Gastrocnemius medialis (tissue), 4 donors: ENCODE measurements at regions not wholly inside any gene's neighbourhood (a gene's known extent, or its start where the extent isn't known, plus 50 kb on each side); places are given as distances from the start of the nearest gene placed in this dataset.

Experiments
- ATAC-seq, 2 donors: fragments of 150-250 bp; one replicate each; pipeline ENCODE4 v1.9.1; 2016
- DNase-seq, 2 donors: peaks; one replicate each; pipeline ENCODE4 v3.0.0-alpha.2; 2019
- H3K27ac ChIP-seq, 4 donors: fragments of 200-600 bp; sonication (generic); 1 replicate in 1 of 4; 2 replicates in 3 of 4; pipeline ENCODE4 v1.5.1; 2016 to 2018; ENCODE audit warnings: mild to moderate bottlenecking in 2 of 4, moderate library complexity in 1 of 4
- H3K27me3 ChIP-seq, 3 donors: fragments of 200-600 bp; sonication (generic) in 2 of 3; 1 replicate in 1 of 3; 2 replicates in 2 of 3; pipeline versions ENCODE4 v1.5.1 to v1.6.0; 2016 to 2019; ENCODE audit warnings: mild to moderate bottlenecking in 1 of 3, moderate library complexity in 1 of 3
- H3K36me3 ChIP-seq, 2 donors: fragments of 200-600 bp; sonication (generic) in 1 of 2; one replicate each; pipeline ENCODE4 v1.5.1; 2017 to 2018
- H3K4me1 ChIP-seq, 2 donors: fragments of 200-600 bp; sonication (generic) in 1 of 2; one replicate each; pipeline ENCODE4 v1.5.1; 2016 to 2017; ENCODE audit warnings: mild to moderate bottlenecking in 2 of 2
- H3K4me3 ChIP-seq, 4 donors: fragments of 200-600 bp; sonication (generic) in 3 of 4; 1 replicate in 1 of 4; 2 replicates in 3 of 4; pipeline ENCODE4 v1.5.1; 2016 to 2019; ENCODE audit warnings: mild to moderate bottlenecking in 2 of 4
- H3K9me3 ChIP-seq, 3 donors: fragments of 200-600 bp; sonication (generic) in 2 of 3; 1 replicate in 1 of 3; 2 replicates in 2 of 3; pipeline ENCODE4 v1.5.1; 2016 to 2019
- CTCF ChIP-seq, 5 experiments: fragments of 450-650 bp in 3 of 5; fragments of 200-600 bp in 2 of 5; sonication (generic) in 2 of 5; IDR thresholded peaks in 4 of 5; conservative IDR thresholded peaks in 1 of 5; 1 replicate in 4 of 5; 2 replicates in 1 of 5; pipeline ENCODE4 v1.5.1; 2016 to 2019; ENCODE audit warnings: antibody characterized with exemption in 5 of 5, mild to moderate bottlenecking in 3 of 5, moderate library complexity in 3 of 5
- POLR2A ChIP-seq, 2 donors: fragments of 450-650 bp; IDR thresholded peaks; one replicate each; pipeline ENCODE4 v1.6.1; 2017; ENCODE audit warnings: antibody characterized with exemption in 2 of 2, mild to moderate bottlenecking in 2 of 2, moderate library complexity in 2 of 2
- in situ Hi-C, 4 donors: fragments of 200-750 bp; cut with MboI; loops; one replicate each; pipeline versions ENCODE4 v1.15.0 to v1.8.0; 2017; ENCODE audit warnings: low sequenced_read_pairs in 4 of 4
- intact Hi-C: fragments of 100-400 bp; cut with DNase I; formaldehyde crosslinking; loops from one replicate; pipeline ENCODE4 v1.15.1; 2023; ENCODE audit warnings: low total_unique reads

GRCh38 chr17:54841656-54842055 lies 59.0 kb upstream of the TOM1L1 start:
- ATAC-seq: no peak
- H3K27me3 ChIP-seq: no peaks in the 10 kb centered on the region
- DNase-seq: no peak
- intact Hi-C loops: no loop called here
- H3K36me3 ChIP-seq: no peaks in the 10 kb centered on the region
- in situ Hi-C loops: no loop called here
- no peak for TF ChIP-seq POLR2A (IDR thresholded peaks at IDR 0.05)
- TF ChIP-seq CTCF (IDR thresholded peaks at IDR 0.05 in 4 of 5, conservative IDR thresholded peaks at IDR 0.05 in 1 of 5): no peak
- H3K4me1 ChIP-seq: no peaks in the 10 kb centered on the region
- no peak overlapping the region for H3K27ac ChIP-seq
- no peak overlapping the region for H3K4me3 ChIP-seq
- H3K9me3 ChIP-seq: no peaks in the 10 kb centered on the region

GRCh38 chr17:54844233-54844632 lies 56.4 kb upstream of the TOM1L1 start:
- Histone ChIP-seq H3K4me1 (no peaks in the 10 kb centered on the region), H3K36me3 (no peaks in the 10 kb centered on the region), H3K27me3 (no peaks in the 10 kb centered on the region), H3K4me3 (no peak overlapping the region), H3K9me3 (no peaks in the 10 kb centered on the region), H3K27ac (no peak overlapping the region)
- DNase-seq (no peak), ATAC-seq (no peak)
- in situ Hi-C loops (no loop called here), intact Hi-C loops (no loop called here)
- no peak for TF ChIP-seq CTCF (IDR thresholded peaks at IDR 0.05 in 4 of 5, conservative IDR thresholded peaks at IDR 0.05 in 1 of 5)
- TF ChIP-seq POLR2A (IDR thresholded peaks at IDR 0.05): no peak

GRCh38 chr17:54848368-54848987 lies 52.2 kb upstream of the TOM1L1 start:
- ATAC-seq (no peak), DNase-seq (no peak)
- no peaks in the 10 kb centered on the region for H3K36me3 ChIP-seq
- no peaks in the 10 kb centered on the region for H3K4me1 ChIP-seq
- H3K27me3 ChIP-seq: no peaks in the 10 kb centered on the region
- no peaks in the 10 kb centered on the region for H3K9me3 ChIP-seq
- in situ Hi-C loops: no loop called here
- H3K27ac ChIP-seq: no peak overlapping the region
- H3K4me3 ChIP-seq: no peak overlapping the region
- TF ChIP-seq CTCF (IDR thresholded peaks at IDR 0.05 in 4 of 5, conservative IDR thresholded peaks at IDR 0.05 in 1 of 5) (no peak), POLR2A (IDR thresholded peaks at IDR 0.05) (no peak)
- intact Hi-C loops: no loop called here

- TF ChIP-seq POLR2A (IDR thresholded peaks at IDR 0.05) (no peak), CTCF (IDR thresholded peaks at IDR 0.05 in 4 of 5, conservative IDR thresholded peaks at IDR 0.05 in 1 of 5) (no peak)
- H3K27me3 ChIP-seq: no peaks in the 10 kb centered on the region
- no peak overlapping the region for H3K27ac ChIP-seq
- no peaks in the 10 kb centered on the region for H3K36me3 ChIP-seq
- no peaks in the 10 kb centered on the region for H3K4me1 ChIP-seq
- intact Hi-C loops (no loop called here), in situ Hi-C loops (loop anchor here in 1 of 4 donors (25.0 kb wide), 1 partner anchor 87 kb away; no protein-coding TSS in a partner anchor)
- DNase-seq (no peak), ATAC-seq (no peak)
- H3K9me3 ChIP-seq: no peaks in the 10 kb centered on the region
- no peak overlapping the region for H3K4me3 ChIP-seq
These were observed 51.0 kb upstream of the TOM1L1 start for GRCh38 chr17:54849660-54850059.
